Transverse colon (tissue), 4 donors: ENCODE measurements at regions not wholly inside any gene's neighbourhood (a gene's known extent, or its start where the extent isn't known, plus 50 kb on each side); places are given as distances from the start of the nearest gene placed in this dataset.
"Not testable (repeated sequence)": the region's sequence is repeated elsewhere in the genome, so short reads cannot be mapped to it uniquely, and the experiment has no call there.

ENCODE experiments used
- CTCF ChIP-seq, 5 experiments: fragments of 200-600 bp in 3 of 5; fragments of 450-650 bp in 2 of 5; sonication (generic) in 3 of 5; IDR thresholded peaks; 1 replicate in 2 of 5; 2 replicates in 3 of 5; pipeline ENCODE4 v1.5.1; 2016 to 2017; ENCODE audit warnings: antibody characterized with exemption in 5 of 5, inconsistent platforms in 3 of 5, mild to moderate bottlenecking in 2 of 5, moderate library complexity in 1 of 5
- EP300 ChIP-seq: sonication (generic); formaldehyde crosslinking; IDR thresholded peaks from one replicate; pipeline ENCODE4 v1.6.1; 2017; ENCODE audit warnings: antibody characterized with exemption, low read depth
- POLR2A ChIP-seq: fragments of 450-650 bp; IDR thresholded peaks from one replicate; pipeline ENCODE4 v1.6.1; 2016; ENCODE audit warnings: antibody characterized with exemption, mild to moderate bottlenecking, moderate library complexity
- POLR2AphosphoS5 ChIP-seq, 3 donors: sonication (generic); formaldehyde crosslinking; IDR thresholded peaks; one replicate each; pipeline ENCODE4 v1.6.1; 2016; ENCODE audit warnings: antibody characterized with exemption in 3 of 3

GRCh38 chrX:40870982-40871381 is 135.6 kb upstream of the MED14 start:
- not testable (repeated sequence) for TF ChIP-seq POLR2A; POLR2AphosphoS5 (IDR thresholded peaks at IDR 0.05); CTCF (IDR thresholded peaks at IDR 0.05); EP300
